ENCODE measurements at regions not wholly inside any gene's neighbourhood (a gene's known extent, or its start where the extent isn't known, plus 50 kb on each side); places are given as distances from the start of the nearest gene placed in this dataset.

- no peak for TF ChIP-seq CTCF (IDR thresholded peaks at IDR 0.05)
- TF ChIP-seq POLR2A (IDR thresholded peaks at IDR 0.05), result no peak
These were observed 170.2 kb upstream of the CITED2 start for GRCh38 chr6:139544701-139545057.
